ENCODE measurements at regions not wholly inside any gene's neighbourhood (a gene's known extent, or its start where the extent isn't known, plus 50 kb on each side); places are given as distances from the start of the nearest gene placed in this dataset.

GRCh38 chr3:110093812-110094401, 756.6 kb upstream of the DPPA4 start:
- TF ChIP-seq POLR2A (IDR thresholded peaks at IDR 0.05; ENCODE audit: low read depth, low read length) = no peak
- TF ChIP-seq POLR2AphosphoS5 (IDR thresholded peaks at IDR 0.05; ENCODE audit: low read depth, low read length) = no peak

Measured in GM12892 (cell line).